ENCODE measurements at regions not wholly inside any gene's neighbourhood (a gene's known extent, or its start where the extent isn't known, plus 50 kb on each side); places are given as distances from the start of the nearest gene placed in this dataset.
"Not testable (repeated sequence)": the region's sequence is repeated elsewhere in the genome, so short reads cannot be mapped to it uniquely, and the experiment has no call there.

DNA sequence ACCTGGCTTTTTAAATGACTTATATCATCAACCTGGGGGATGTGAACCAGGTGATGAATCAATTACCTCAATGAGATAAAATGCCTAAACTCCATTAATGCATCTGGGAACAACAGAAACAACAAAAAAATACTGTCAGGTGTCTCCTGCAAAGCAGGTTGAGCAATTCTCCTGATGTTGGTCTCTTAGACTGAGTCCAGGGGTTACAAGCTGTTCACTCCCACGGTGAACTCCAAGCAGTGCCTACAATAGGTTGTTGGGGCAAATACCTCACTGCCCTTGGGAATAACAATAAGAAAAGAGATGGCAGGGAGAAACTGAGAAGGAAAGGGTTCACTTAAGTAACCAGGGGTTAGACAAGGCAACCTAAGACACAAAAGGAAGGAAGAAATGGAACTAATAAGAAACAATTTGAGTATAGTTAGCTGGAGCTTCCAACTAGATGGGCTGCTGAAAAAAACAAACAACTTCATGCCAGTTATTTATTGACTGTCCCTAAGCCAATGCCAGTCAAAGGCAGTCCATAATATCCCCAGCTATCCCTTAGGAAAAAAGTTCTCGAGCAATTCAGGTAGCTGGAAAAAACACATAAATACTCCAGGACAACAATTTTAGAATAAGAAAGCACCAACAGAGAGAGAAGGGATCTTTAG is 97.6 kb upstream of the MAGI3 start:
- DNase-seq (ENCODE audit: low read depth in 4 of 4, low spot score in 2 of 4): no peak

DNA sequence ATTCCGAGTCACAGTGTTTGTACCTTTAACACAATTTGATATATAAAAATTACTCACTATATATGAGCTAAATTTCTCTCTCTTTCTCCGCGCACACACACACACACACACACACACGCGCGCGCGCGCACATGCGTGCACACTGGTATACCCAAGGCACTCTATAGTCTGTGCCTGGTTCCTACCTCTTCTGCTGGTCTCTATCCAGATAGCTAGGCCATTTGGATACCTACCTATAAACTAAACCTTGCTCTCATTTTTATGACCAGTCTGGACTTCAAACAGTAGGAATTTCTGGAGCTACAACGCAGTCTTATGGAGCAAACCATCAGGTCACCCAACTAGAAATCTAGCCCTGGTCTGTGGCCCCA is 97.1 kb upstream of the MAGI3 start:
- DNase-seq (ENCODE audit: low read depth in 4 of 4, low spot score in 2 of 4): no peak

DNA sequence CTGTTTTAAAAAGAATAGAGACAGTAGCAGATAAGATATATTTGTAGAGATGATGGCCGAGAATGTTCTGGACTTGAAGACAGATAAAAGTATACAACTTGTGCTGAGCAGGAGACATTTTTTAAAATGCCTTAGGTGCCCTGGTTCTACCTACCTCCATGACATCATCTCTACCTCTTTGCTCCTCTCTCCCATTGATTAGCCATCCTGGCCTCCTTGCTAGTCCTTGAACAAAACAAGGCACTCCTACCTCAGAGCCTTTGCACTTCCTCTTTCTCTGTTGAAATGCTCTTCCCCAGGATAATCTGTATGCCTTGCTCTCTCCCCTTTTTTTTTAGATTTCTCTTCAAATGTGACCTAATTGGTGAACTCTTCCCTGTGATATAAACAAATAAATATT is 92.6 kb upstream of the MAGI3 start:
- no peak for DNase-seq (ENCODE audit: low read depth in 4 of 4, low spot score in 2 of 4)

DNA sequence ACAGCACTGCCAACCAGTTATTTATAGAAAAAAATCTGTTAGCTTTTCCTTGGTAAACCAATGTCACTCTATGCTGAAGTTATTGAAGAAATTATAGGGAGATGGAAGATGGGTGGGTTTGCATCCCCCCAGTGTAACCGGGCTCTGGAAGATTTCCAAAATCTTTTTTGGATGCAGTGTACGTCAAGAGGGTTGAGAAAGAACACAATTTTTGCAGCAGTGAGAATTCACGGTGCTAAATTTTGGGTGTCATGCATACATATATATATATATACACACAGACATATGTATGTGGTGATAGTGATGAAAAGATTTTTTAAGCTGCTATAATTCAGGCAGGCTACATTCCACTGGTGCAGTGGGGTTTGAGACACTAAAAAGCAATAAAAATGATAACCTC is 91.4 kb upstream of the MAGI3 start:
- no peak for DNase-seq (ENCODE audit: low read depth in 4 of 4, low spot score in 2 of 4)

DNA sequence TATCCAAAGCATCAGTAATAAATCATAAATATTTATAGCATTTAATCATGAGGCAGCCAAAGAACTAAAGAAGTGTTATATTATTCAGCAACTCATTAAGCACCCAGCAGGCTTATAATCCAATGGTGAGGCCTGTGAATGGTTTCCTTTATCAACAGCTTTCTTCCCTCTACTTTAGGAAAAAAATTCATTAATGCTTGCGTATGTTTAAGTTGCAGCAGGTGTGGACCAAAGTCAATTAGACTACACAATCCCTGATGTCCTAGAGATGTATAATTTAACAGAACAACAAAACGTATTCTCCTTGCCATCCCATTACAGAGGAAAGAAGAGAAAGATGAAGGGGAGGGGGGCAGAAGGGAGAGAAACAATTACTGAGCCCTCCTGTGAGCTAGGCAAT is 87.7 kb upstream of the MAGI3 start:
- no peak for DNase-seq (ENCODE audit: low read depth in 4 of 4, low spot score in 2 of 4)

DNA sequence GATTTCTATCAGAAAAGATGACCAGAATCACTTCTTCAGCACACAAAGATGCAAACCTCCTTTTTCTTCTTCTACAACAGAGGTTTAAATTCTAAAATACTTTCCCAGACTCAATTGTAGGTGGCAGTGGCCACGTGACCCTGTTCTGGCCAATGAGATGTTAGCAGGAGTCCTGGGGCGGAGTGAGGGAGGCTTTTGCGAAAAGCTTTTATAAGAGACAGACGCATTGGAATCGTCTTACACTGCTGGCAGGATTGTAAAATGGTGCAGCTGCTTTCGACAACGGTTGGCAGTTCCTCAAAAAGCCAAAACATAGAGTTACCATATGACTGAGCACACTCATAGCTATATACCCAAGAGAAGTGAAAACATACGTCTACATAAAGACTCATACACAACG is 87.0 kb upstream of the MAGI3 start:
- no peak for DNase-seq (ENCODE audit: low read depth in 4 of 4, low spot score in 2 of 4)

DNA sequence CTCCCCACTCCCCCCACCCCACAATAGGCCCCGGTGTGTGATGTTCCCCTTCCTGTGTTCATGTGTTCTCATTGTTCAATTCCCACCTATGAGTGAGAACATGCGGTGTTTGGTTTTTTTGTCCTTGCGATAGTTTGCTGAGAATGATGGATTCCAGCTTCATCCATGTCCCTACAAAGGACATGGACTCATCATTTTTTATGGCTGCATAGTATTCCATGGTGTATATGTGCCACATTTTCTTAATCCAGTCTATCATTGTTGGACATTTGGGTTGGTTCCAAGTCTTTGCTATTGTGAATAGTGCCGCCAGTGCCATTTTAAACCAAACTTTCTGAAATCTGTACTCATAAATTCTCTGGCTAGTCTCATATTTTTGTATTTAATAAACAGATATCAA is 85.3 kb upstream of the MAGI3 start:
- not testable (repeated sequence) for DNase-seq (ENCODE audit: low read depth in 4 of 4, low spot score in 2 of 4)

DNA sequence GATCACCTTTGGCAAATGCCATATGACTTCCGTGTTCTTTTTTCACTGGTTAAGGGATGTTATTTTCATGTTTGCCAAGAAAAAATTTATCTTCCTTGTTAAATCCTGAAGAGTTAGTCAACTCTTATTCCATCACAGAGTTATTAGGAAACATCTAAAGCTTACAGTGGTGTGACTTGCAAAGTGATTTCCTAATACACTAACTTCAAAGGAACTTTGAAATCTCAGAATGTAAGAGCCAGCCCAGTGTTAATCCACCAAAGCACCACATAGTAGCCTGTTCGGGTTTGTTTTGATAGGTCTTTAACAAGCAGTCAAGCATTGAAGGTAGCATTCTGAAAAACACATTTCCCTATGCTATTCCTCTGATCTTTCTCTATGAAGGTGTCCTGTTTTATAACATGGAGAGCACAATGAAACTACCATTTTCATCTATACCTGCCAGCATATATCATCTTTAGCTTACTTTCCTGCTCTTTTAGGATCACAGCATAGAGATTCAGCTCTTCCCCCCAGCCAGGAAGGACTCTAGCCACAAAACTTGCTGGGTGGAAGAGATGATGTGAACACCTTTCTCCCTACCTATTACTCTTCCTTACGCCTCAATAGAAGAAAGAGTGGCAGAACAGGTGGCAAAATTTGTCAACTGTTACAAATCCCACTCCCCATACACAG is 82.4 kb upstream of the MAGI3 start:
- DNase-seq (ENCODE audit: low read depth in 4 of 4, low spot score in 2 of 4): no peak

DNA sequence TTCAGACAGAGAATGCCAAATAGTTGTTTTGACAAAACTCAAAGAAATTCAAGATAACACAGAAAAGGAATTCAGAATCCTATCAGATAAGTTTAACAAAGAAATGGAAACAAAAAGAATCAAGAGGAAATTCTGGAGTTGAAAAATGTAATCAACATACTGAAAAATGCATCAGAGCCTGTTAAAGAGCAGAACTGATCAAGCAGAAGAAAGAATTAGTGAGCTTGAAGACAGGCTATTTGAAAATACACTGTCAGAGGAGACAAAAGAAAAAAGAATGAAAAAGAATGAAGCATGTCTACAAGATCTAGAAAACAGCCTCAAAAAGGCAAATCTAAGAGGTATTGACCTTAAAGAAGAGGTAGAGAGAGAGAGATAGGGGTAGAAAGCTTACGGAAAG is 77.7 kb upstream of the MAGI3 start:
- not testable (repeated sequence) for DNase-seq (ENCODE audit: low read depth in 4 of 4, low spot score in 2 of 4)

DNA sequence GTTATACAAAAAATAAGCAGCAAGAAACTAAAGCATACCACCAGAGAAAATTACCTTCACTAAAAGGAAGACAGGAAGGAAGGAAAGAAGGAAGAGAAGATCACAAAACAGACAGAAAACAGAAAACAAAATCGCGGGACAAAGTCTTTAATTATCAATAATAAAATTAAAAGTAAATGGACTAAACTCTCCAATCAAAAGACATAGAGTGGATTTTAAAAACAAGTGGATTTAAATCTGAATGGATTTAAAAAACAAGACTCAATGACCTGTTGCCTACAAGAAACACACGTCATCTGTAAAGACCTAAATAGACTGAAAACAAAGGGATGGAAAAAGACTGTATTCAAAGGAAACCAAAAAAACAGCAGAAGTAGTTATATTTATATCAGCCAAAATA is 75.7 kb upstream of the MAGI3 start:
- no peak for DNase-seq (ENCODE audit: low read depth in 4 of 4, low spot score in 2 of 4)

DNA sequence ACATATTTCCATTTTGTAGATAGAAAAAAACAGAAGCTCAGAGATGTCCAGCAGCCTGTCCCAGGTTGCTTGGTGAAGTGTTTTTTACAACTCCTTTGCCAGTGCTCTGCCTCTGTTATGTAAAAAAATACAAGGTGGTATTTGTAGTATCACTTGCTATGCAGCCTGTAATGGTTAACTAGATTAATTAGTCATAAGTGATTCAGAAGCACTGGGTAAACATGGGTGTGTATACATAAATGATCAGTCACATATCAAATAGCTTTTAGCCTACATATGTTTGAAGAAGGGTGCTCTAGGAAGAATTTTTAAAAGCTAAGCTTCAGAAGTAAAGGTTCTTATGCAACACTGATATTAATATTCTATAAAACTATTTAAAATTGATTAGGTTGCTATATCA is 70.0 kb upstream of the MAGI3 start:
- DNase-seq (ENCODE audit: low read depth in 4 of 4, low spot score in 2 of 4): no peak

DNA sequence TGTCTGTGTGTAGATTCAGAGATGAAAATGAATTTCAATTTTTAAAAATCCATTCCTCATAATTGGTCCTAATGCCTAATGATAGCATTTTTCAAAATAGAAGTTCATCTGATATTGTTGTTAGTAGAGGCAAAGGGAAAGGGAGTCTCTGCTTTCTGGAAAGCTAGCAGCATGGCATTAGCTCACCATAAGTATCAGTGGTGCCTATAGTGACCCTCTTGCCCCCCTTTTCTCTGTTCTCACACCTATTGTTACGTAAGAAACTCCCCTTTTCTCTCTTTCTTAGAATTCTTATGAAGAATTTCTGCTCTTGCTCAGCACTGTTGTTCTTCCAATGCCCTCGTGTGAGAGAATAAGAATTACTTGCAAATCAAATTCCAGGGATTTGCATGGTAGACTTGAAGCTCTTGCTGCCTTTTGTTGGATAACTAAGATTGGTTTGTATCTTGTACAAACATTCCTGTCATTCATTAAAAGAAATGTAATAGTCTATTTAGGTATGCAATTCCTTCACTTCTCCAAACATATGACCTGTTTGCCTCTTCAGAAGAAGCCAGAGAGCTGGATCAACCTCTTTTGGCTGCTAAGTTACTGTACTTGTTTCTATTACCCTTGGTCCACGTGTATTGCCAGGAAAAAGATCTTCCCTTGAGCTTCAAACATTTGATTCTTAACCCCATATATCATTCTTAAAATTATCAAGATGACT is 69.2 kb upstream of the MAGI3 start:
- no peak for DNase-seq (ENCODE audit: low read depth in 4 of 4, low spot score in 2 of 4)

DNA sequence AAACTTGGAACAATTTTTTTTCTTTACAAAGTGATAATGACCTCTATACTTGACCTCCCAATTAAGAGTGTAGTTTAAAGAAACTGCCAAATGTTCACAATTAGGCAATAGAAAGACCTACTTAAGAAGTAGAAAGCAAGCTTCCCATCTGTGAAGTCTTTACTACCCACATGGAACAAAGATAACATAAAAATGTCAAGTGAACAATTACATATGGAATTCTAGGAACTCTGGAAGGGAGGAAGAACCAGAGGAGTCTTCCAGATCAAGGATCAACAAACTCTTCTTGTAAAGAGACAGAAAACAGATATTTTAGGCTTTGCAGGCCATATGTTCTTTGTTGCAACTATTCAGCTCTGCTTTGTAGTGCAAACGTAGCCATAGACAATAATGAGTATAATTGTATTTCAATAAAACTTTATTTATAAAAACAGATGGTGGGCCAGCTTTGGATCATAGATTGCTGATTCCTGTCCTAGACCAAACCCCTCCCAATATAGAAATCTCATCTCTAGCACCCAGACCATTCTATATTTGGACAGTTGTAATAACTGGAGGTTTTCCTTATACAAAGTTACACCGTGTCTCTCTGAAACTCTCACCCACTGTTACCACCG is 68.4 kb upstream of the MAGI3 start:
- no peak for DNase-seq (ENCODE audit: low read depth in 4 of 4, low spot score in 2 of 4)

DNA sequence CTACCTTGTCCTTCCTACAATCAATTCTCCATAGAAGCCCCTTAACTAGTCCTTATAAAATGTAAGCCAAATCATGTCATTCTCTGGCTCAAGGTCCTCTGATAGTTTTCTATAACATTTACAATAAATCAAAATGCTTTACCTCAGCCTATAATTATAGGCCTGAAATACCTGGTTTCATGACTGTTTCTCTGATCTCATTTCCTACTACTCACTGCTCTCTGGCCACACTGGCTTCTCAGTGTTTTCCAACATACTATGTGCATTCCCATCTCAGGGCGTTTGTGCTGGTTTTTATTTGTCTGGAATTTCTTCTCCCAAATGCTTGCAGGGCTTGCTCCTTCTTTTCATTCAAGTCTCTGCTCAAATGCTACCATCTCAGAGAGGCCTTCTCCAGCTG is 67.9 kb upstream of the MAGI3 start:
- DNase-seq (ENCODE audit: low read depth in 4 of 4, low spot score in 2 of 4): no peak

DNA sequence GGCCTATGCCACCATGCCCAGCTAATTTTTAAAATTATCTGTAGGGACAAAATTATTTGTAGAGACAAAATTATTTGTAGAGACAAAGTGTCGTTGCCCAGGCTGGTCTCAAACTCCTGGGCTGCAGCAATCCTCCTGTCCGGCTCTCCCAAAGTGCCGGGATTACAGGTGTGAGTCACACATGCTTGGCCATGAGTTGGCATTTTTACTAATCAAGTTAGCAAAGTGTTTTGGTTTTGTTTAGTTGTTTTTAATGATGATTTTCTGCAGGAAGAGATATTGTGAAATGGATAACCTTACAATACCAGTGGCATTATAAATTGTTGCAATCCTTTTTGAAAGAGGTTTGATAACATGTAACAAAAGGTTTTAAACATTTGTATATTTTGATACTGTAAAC is 65.3 kb upstream of the MAGI3 start:
- DNase-seq (ENCODE audit: low read depth in 4 of 4, low spot score in 2 of 4): no peak

DNA sequence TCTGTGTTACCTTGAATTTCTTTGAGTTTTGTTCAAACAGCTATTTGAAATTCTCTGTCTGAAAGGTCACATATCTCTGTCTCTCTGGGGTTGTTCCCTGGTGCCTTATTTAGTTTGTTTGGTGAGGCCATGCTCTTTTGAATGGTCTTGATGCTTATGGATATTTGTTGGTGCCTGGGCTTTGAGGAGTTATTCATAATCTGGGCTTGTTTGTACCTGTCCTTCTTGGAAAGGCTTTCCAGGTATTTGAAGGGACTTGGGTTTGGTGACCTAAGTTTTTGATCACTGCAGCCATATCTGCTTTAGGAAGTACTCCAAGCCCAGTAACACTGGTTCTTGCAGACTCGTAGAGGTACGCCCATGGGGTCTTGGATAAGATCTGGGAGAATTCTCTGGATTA is 63.3 kb upstream of the MAGI3 start:
- DNase-seq (ENCODE audit: low read depth in 4 of 4, low spot score in 2 of 4): no peak

DNA sequence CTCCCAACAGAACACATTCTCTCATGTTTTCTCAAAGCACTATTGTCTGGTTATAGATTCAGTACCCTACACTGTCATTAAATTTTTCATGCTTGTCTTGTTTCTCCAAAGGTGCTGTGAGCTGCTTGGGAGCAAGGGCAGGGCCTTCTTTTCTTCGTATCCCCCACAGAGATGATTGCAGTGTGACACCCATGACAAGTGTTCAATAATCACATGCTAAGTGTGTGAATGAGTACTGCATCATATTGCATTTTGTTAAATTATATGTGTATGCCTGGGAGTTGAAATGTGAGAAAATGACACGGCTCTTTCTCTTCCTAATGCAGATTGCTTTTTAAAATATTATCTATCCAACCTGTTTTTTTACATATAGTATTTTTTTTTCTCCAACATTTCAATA is 57.3 kb upstream of the MAGI3 start:
- DNase-seq (ENCODE audit: low read depth in 4 of 4, low spot score in 2 of 4): no peak

DNA sequence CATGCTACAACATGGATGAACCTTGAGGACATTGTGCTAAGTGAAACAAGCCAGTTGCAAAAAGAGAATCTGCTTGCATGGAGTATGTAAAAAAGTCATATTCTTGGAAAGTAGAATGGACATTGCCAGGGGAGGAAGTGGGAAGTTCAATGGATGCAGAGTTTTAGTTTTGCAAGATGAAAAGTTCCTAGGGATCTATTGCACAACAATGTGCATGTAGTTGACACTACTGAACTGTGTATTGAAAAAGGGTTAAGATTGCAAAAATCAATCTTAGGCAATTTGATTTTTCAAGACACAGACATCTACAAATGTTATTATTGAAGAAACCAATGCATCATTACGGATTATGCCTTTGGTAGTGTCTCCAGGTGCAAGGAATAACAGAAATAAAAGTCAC is 50.3 kb upstream of the MAGI3 start:
- no peak for DNase-seq (ENCODE audit: low read depth in 4 of 4, low spot score in 2 of 4)
